A549 (cell line): ENCODE measurements at regions not wholly inside any gene's neighbourhood (a gene's known extent, or its start where the extent isn't known, plus 50 kb on each side); places are given as distances from the start of the nearest gene placed in this dataset.

Source experiments
- ATAC-seq, 2 experiments: fragments of 200-7000 bp in 1 of 2; fragments of >200 bp in 1 of 2; cut with Nextera tagmentation in 1 of 2; cut with Tn5 transposase in 1 of 2; 3 replicates each; pipeline versions ENCODE4 v1.8.0 to v1.9.1; 2018 to 2020; ENCODE audit warnings: mild to moderate bottlenecking in 1 of 2, moderate library complexity in 1 of 2
- CTCF ChIA-PET: fragments of 300-600 bp; sonication (Branson Sonifier 250); formaldehyde crosslinking; extraction: SDS; loops from one replicate; lab custom pipeline; 2021; ENCODE audit warnings: antibody characterized with exemption, inconsistent platforms; lab: Yijun Ruan, JAX
- POLR2A ChIA-PET: fragments of 350-600 bp; formaldehyde crosslinking; extraction: SDS; loops from one replicate; lab custom pipeline; 2021; ENCODE audit warnings: antibody characterized with exemption, inconsistent platforms; lab: Yijun Ruan, JAX
- DNase-seq, 2 experiments: peaks; one replicate each; pipeline versions ENCODE4 v3.0.0 to v3.0.0-alpha.2; 2011 to 2016; ENCODE audit warnings: low read depth in 1 of 2, low spot score in 1 of 2
- FAIRE-seq: peaks from 2 replicates; lab custom pipeline; 2011; peaks lifted over from hg19 to GRCh38; lab: Jason Lieb, UNC
- H3K27ac ChIP-seq, 2 experiments: fragments of >200 bp; sonication (Bioruptor Twin); formaldehyde crosslinking; 3 replicates each; pipeline ENCODE4 v1.5.1; 2016 to 2017
- H3K4me1 ChIP-seq: fragments of >200 bp; sonication (Bioruptor Twin); formaldehyde crosslinking; 3 replicates; pipeline ENCODE4 v1.6.1; 2016
- H3K4me2 ChIP-seq: fragments of >200 bp; sonication (Bioruptor Twin); formaldehyde crosslinking; 3 replicates; pipeline ENCODE4 v1.6.1; 2016
- H3K4me3 ChIP-seq: fragments of >200 bp; sonication (Bioruptor Twin); formaldehyde crosslinking; 3 replicates; pipeline ENCODE4 v1.5.1; 2016
- H3K9me3 ChIP-seq: fragments of >200 bp; sonication (Bioruptor Twin); formaldehyde crosslinking; 3 replicates; pipeline ENCODE4 v1.6.1; 2016
- ATOH8 ChIP-seq: fragments of 250-450 bp; sonication (Bioruptor Pico); IDR thresholded peaks from 2 replicates; pipeline ENCODE4 v1.5.0; 2020; ENCODE audit warnings: low read depth, mild to moderate bottlenecking, moderate library complexity
- CBX2 ChIP-seq: fragments of 200-600 bp; sonication (generic); IDR thresholded peaks from 2 replicates; pipeline ENCODE4 v1.6.1; 2016; ENCODE audit warnings: low read depth, mild to moderate bottlenecking, borderline replicate concordance
- CEBPB ChIP-seq, 2 experiments: fragments of >200 bp in 1 of 2; sonication (Bioruptor Twin) in 1 of 2; formaldehyde crosslinking in 1 of 2; IDR thresholded peaks; 2 replicates each; pipeline ENCODE4 v1.6.1; 2012 to 2016
- CTCF ChIP-seq: fragments of >200 bp; sonication (Bioruptor Twin); formaldehyde crosslinking; IDR thresholded peaks from 3 replicates; pipeline ENCODE4 v1.5.1; 2016
- EHMT2 ChIP-seq: fragments of 200-600 bp; sonication (generic); IDR thresholded peaks from 2 replicates; pipeline ENCODE4 v1.6.1; 2016; ENCODE audit warnings: antibody characterized with exemption, low read depth, mild to moderate bottlenecking, moderate library complexity
- ELK1 ChIP-seq: fragments of 150-350 bp; IDR thresholded peaks from 2 replicates; pipeline ENCODE4 v1.6.1; 2014; ENCODE audit warnings: low read depth, mild to moderate bottlenecking, low read length
- FOSB ChIP-seq: fragments of 250-450 bp; sonication (Bioruptor Pico); IDR thresholded peaks from 2 replicates; pipeline ENCODE4 v1.5.0; 2020; ENCODE audit warnings: mild to moderate bottlenecking, moderate library complexity
- FOSL2 ChIP-seq, 2 experiments: fragments of 450-650 bp in 1 of 2; fragments of >200 bp in 1 of 2; sonication (Bioruptor Twin) in 1 of 2; formaldehyde crosslinking; IDR thresholded peaks; 2 replicates each; pipeline versions ENCODE4 v1.5.0 to v1.6.1; 2016 to 2020; ENCODE audit warnings: mild to moderate bottlenecking in 1 of 2, moderate library complexity in 1 of 2
- HEYL ChIP-seq: fragments of 250-450 bp; sonication (Bioruptor Pico); IDR thresholded peaks from 2 replicates; pipeline ENCODE4 v1.8.0; 2021; ENCODE audit warnings: mild to moderate bottlenecking, moderate library complexity
- HMGXB4 ChIP-seq: fragments of 250-450 bp; sonication (Bioruptor Pico); IDR thresholded peaks from 2 replicates; pipeline ENCODE4 v1.5.0; 2021; ENCODE audit warnings: mild to moderate bottlenecking, moderate library complexity, borderline replicate concordance
- HOXB13 ChIP-seq: fragments of 250-450 bp; sonication (Bioruptor Pico); IDR thresholded peaks from 2 replicates; pipeline ENCODE4 v1.5.0; 2020; ENCODE audit warnings: low read depth, mild to moderate bottlenecking, moderate library complexity
- KDM5A ChIP-seq: fragments of 200-600 bp; sonication (generic); IDR thresholded peaks from 2 replicates; pipeline ENCODE4 v1.6.1; 2016; ENCODE audit warnings: antibody characterized with exemption, mild to moderate bottlenecking
- NR3C1 ChIP-seq: fragments of >200 bp; sonication (Bioruptor Twin); formaldehyde crosslinking; IDR thresholded peaks from 3 replicates; pipeline ENCODE4 v1.6.1; 2017
- POLR2A ChIP-seq: IDR thresholded peaks from 2 replicates; pipeline ENCODE4 v1.6.1; 2012; ENCODE audit warnings: mild to moderate bottlenecking, low read length
- RNF2 ChIP-seq: fragments of 200-600 bp; sonication (generic); IDR thresholded peaks from 2 replicates; pipeline ENCODE4 v1.6.1; 2016; ENCODE audit warnings: low read depth, mild to moderate bottlenecking, antibody characterized with exemption, moderate library complexity, borderline replicate concordance
- ZC3H11A ChIP-seq: fragments of 450-650 bp; IDR thresholded peaks from 2 replicates; pipeline ENCODE4 v1.6.1; 2014; ENCODE audit warnings: antibody characterized with exemption, mild to moderate bottlenecking
- ZFP36 ChIP-seq: fragments of 450-650 bp; IDR thresholded peaks from 2 replicates; pipeline ENCODE4 v1.6.1; 2014; ENCODE audit warnings: borderline replicate concordance; ENCODE audit not compliant: partially characterized antibody
- WGBS: methylation state at CpG from one replicate; pipeline ENCODE4 v1.1.6; 2017; ENCODE audit errors: missing lambda C conversion rate; 5-methylcytosine and 5-hydroxymethylcytosine counted together

GRCh38 chr5:174529925-174530681, 194.3 kb upstream of the MSX2 start:
- no peak for DNase-seq
- Histone ChIP-seq H3K9me3 (no peaks in the 10 kb centered on the region), H3K4me2 (no peak overlapping the region), H3K27ac (0 out of 6 replicates have a peak overlapping the region, but pooled peaks of 1 of the 2 experiments have one; percentile 27), H3K4me1 (peaks cover 29% of the 10 kb centered on the region), H3K4me3 (no peak overlapping the region)
- CTCF ChIA-PET, result no interaction called here
- POLR2A ChIA-PET, result no interaction called here
- no peak for FAIRE-seq
- ATAC-seq, result no peak
- 80% methylated on average over 9 of the region's 9 CpGs for WGBS
- TF ChIP-seq CTCF (no peak), ELK1 (no peak), ZFP36 (no peak), CBX2 (no peak), FOSL2 (IDR thresholded peaks at IDR 0.05) (no peak), FOSL2 (CRISPR knock-in tag; IDR thresholded peaks at IDR 0.05) (no peak), KDM5A (no peak), HMGXB4 (CRISPR knock-in tag) (no peak), POLR2A (no peak), HEYL (CRISPR knock-in tag) (no peak)

- no peak for FAIRE-seq
- Histone ChIP-seq H3K9me3 (no peaks in the 10 kb centered on the region), H3K4me3 (no peak overlapping the region), H3K4me2 (peak overlapping the region; percentile 77), H3K4me1 (peaks cover 39% of the 10 kb centered on the region), H3K27ac (peak overlapping the region; percentile 82 to 85)
- CTCF ChIA-PET, result interaction anchor here (0.9 to 3.7 kb wide), 3 partner anchors 8 to 112 kb away, joined by 3 to 18 read pairs (median 4); no protein-coding TSS in a partner anchor
- POLR2A ChIA-PET, result no interaction called here
- TF ChIP-seq RNF2 (no peak), FOSB (CRISPR knock-in tag) (no peak), HOXB13 (CRISPR knock-in tag) (no peak), EHMT2 (no peak), CTCF (no peak), ATOH8 (CRISPR knock-in tag) (no peak), ZC3H11A (no peak), NR3C1 (no peak), CBX2 (no peak), HEYL (CRISPR knock-in tag) (no peak), CEBPB (IDR thresholded peaks at IDR 0.05) (no peak)
- DNase-seq, result no peak
- ATAC-seq, result no peak
- WGBS, result 94% methylated on average over 7 of the region's 7 CpGs
These were observed 192.6 kb upstream of the MSX2 start for GRCh38 chr5:174531782-174532191.
